ENCODE measurements at regions not wholly inside any gene's neighbourhood (a gene's known extent, or its start where the extent isn't known, plus 50 kb on each side); places are given as distances from the start of the nearest gene placed in this dataset.
"Not testable (repeated sequence)": the region's sequence is repeated elsewhere in the genome, so short reads cannot be mapped to it uniquely, and the experiment has no call there.

DNA sequence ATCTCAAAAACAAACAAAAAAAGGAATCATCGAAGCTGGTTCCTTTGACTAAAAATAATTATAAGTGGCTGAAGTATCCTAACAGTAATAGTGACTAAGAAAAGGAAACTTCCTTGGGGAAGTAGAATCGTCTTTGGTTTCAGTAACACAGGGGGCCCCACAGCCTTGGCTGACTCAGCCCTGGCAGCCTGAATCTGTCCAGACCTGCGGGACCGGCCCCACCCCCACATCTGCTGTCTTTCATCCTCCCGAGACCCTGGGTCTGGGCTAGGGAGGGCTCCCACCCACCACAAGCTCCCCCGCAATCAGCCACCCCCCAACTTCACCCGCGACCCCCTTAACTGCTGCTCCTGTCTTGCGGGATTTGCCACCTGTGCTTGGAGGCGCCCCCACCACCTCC, 1452.6 kb upstream of the ACVR2A start:
- no peak for DNase-seq (ENCODE audit: low read depth)

- DNase-seq (ENCODE audit: low read depth), result no peak
Measured at GRCh38 chr2:146388757-146389156, 1456.1 kb upstream of the ACVR2A start.

DNA sequence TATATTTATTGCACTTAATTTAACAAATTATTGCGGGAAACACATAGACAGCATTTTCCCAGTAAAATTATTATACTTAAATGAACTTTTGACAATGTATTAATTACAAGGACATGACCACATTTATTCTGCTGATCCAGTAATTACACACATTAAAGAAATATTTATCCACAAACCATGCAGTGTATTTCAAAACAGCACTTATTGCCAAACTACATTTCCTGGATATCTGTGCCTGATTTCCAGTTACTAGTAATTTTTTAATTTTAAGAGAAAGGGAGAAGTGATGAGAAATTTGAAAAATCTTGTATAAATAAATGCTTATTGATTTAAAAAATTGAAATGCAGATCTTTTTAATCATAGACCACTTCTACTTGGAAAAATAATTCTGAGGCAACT, 1458.7 kb upstream of the ACVR2A start:
- DNase-seq (ENCODE audit: low read depth), result no peak

DNA sequence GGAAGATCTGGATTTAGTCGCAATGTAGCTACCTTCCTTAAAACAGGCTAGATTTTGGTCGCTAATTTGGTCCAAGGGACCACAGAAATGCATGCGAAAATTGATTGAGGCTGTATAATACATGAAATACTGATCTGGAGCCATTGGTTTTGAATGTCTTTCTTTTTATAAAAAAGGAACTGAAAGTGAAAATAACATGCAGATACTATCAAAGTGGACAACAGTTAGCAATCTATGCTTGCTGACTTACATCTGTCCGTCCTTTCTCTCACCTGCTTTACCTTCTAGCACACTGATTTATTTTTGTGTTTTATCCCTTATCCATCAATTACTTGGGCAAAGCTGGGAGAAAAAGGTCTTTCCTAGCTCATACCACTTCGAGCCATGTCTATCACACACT, 1459.8 kb upstream of the ACVR2A start:
- no peak for DNase-seq (ENCODE audit: low read depth)

DNA sequence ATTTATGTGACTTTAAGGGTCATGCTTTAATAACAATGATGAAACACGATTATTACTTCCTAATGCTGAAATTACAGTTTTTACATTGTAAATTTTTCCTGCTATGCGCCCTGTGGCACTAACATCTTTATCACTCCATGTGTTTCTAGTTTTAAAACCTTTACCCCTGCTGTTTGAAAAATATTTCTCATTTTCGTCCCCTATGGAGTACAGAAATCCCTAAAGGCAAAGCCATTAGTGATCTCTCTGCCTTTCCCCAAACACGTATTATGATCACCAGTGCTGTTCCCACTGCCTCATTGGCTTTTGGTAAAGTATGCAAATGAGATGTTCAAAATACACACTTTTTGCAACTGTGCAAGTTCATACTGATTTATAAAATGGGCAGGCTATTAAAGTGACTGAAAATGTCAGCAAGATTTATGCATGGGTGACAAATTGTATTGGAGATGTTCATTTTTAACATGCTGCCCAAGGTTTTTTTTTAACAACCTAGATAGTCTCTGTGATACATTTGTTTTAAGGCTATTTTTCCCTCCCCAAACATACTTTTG, 1468.2 kb upstream of the ACVR2A start:
- no peak for DNase-seq (ENCODE audit: low read depth)

DNA sequence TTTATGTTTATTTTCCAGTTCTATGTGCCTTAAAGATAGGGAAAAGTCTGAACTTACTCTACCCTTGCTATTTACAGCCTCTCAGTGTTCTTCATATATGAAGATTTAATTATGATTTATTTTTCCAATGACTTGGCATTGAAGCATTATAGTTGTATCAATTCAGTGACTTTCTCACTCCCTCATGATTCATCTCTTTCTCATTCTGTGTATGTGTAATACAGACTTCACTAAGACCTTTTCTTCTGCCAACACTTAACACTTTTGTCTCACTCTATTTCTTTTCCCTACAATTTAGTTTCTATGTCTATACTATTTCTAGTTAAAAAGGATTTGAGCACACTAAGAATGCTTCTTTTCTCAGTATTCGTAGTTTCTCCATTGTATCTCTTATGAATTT, 1470.3 kb upstream of the ACVR2A start:
- no peak for DNase-seq (ENCODE audit: low read depth)

GRCh38 chr2:146371364-146371763, 1473.5 kb upstream of the ACVR2A start:
- not testable (repeated sequence) for DNase-seq (ENCODE audit: low read depth)

DNA sequence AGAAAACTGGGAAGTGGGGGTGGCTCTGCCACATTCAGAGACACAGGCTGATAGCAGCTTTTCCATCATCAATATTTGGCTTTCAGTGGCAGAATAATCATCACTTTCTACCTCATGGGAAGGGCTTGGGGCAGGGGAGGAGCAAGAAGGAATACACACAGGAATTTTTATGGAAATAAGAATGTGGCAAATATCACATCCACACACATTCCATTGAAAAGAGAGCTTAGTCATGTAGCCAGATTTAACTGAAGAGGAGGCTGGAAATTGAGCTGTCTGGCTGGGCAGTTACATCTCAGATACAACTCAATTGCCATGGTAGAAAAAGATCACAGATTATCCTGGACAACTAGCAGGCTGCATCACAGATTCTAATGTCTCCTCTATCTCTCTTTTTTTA, 1474.0 kb upstream of the ACVR2A start:
- DNase-seq (ENCODE audit: low read depth), result no peak

DNA sequence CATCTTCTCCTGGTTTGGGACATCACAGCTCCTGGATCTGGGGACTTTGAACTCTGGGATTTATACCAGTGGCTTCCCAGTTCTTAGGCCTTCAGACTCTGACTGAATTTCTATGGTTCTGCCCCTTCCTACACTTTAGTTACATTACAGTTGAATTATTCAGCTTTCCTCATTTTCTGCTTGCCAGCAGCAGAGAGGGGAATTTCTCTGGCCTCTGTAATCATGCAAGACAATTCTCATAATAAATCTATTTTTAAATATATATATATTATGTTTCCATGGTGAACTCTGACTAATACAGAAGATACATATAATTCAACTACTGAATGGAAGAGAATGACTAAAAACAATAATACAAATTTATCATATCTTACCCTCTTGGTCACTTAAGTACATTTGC, 1478.6 kb upstream of the ACVR2A start:
- no peak for DNase-seq (ENCODE audit: low read depth)

GRCh38 chr2:146365041-146365440, 1479.8 kb upstream of the ACVR2A start:
- no peak for DNase-seq (ENCODE audit: low read depth)

DNA sequence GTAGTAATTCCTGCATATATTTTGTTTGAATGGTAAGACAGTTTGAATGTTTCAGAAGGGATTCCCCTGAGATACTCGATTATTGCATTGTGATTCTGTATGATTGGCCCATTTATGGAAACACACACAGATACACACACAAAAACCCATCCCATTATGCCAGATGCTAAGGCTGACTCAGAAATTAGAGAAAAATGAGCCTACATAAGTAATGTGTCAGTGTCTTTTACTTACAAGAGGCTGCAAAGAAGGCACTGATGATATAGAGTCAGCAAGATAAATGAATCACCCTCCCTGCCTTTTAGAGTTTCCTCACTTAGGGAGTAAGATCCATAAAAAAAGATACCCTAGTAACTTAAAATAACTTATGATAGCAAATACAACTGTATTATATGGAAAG, 1481.1 kb upstream of the ACVR2A start:
- no peak for DNase-seq (ENCODE audit: low read depth)

DNA sequence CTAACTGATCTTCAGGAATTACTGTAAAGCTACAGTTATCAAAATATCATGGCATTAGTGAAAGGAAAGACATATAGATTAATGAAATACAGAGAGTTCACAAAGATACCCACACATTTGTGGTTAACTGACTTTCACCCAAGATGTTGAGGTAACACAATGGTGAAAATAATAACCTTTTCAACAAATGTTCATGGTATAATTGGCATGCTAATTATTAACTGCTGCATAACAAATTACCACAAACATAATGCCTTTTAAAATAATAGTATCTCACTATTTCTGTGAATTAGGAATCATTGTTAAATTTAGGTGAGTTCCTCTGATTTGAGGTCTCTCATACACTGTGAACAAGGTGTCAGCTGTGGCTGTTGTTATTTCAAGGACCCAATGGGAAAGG, 1493.1 kb upstream of the ACVR2A start:
- DNase-seq (ENCODE audit: low read depth), result no peak

DNA sequence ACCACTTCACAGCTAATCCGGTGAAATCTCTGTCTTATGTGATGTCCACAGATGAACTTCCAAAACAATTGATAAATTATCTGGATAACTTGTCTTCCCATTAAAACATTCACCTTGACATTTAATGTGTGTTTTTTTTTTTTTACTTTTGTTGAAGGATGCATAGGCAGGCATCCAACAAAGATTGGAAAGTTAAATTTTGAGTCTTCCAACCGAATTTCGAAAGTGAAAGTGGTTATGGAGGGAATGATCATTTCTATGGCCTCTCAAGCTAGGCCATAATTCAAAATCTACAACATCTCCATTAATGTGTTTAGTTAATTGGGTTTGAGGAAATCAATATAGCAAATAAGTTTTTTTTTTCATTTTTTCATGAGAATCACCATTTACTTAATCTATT, 1495.5 kb upstream of the ACVR2A start:
- no peak for DNase-seq (ENCODE audit: low read depth)

GRCh38 chr2:146324951-146325350, 1519.9 kb upstream of the ACVR2A start:
- no peak for DNase-seq (ENCODE audit: low read depth)

- DNase-seq (ENCODE audit: low read depth), result no peak
Measured at GRCh38 chr2:146323564-146323963, 1521.3 kb upstream of the ACVR2A start.

- DNase-seq (ENCODE audit: low read depth), result no peak
Measured at GRCh38 chr2:146321175-146321574, 1523.7 kb upstream of the ACVR2A start.

DNA sequence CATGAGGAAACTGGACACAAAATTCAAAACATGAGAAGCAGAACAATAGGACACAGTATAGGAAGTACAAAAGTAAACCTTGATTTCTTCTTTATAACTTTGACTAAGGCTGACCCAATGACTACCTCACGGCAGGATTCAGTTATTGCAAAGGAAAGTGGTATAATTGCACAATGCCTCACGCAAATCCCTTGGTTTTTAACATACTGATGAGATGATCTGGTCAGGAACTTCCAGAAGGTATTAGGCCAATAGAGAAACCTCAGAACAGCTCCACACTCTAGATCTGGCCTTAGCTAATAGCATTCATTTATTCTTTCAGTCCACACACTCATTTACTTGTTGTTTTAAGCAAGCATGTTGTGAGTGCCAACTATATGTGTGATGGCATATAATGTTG, 1526.9 kb upstream of the ACVR2A start:
- DNase-seq (ENCODE audit: low read depth), result no peak

DNA sequence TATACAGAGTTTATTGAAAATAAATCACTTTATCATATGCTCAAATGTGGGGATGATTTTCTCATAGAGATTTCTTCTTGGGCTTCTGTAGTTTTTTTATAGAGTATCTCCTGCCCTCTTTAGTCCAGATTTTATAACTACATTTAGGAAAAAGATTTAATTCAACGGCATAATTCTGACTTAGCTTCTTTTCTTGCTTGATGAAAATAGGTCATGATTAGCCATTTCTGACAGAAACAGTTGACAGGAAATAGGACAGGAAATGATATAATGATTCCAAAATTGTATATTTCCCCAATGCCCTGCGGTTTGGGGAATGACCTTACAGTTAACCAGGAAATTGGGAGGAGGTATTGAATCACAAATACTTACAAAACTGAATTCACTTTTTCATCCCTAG, 1531.9 kb upstream of the ACVR2A start:
- no peak for DNase-seq (ENCODE audit: low read depth)

DNA sequence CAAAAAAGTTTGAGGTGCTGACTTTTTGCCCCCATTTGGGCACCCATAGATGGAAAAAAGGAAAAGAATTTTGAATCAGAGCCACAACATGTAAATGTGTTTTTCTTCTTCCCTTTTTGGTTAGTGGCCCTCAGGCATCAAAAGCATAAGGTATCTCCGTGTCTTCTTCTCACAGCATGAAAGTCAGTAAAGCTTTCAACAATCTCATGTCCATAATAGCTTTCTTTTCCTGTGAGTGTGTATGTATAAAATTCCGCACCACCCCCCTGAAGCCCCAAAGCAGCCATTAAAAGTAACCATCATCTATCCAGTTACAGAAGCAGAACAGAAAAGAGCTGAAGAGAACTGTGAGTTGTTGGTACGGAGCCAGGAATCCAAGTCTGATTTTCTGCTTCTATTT, 1539.7 kb upstream of the ACVR2A start:
- DNase-seq (ENCODE audit: low read depth), result no peak

- DNase-seq (ENCODE audit: low read depth), result no peak
Measured at GRCh38 chr2:146301287-146301686, 1543.5 kb upstream of the ACVR2A start.

DNA sequence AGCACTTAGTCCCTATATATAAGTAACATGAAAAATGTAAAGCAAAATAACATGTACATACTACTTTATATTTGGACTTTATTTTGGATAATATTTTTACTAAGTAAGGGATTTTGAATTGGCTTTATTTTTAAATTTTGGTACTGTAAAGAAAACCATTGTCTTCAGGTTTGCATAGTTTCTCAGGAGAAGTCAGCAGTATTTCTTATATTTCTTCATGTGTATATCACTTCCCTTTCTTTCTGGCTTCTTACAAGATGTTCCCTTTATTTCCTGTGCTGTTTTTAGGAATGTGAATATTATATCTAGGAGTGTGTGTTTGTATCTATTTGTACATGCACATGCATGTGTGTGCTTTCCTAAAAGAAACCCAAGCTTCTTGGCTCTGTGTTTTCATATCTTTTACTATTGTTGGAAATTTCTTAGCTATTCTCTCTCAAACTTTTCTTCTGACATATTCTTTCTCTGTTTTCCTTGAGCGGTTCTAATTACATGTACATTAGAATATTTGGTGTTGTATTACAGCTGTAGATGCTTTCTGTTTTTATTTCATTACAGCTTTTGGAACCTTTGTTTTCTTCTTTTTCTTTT, 1549.7 kb upstream of the ACVR2A start:
- DNase-seq (ENCODE audit: low read depth), result no peak

DNA sequence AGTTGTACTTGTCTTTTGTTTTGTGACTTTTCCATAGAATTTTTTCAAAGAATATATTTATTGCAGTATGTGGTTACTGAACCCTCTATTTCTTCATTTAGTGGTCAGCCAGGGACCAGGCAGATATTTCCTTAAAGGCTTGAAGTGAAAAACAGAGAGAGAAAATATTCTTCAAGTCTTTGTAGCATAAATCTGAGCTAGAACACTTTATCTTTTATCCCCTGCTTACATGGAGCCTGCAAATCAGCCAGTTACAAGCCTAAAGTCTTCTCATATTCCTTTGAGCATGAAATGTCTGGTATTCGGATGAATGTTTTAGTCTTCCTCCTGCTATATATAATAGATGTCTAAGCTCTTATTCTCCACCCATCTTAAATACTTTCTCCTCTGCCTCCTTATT, 1557.5 kb upstream of the ACVR2A start:
- DNase-seq (ENCODE audit: low read depth), result no peak

GRCh38 chr2:146278881-146279280, 1565.9 kb upstream of the ACVR2A start:
- DNase-seq (ENCODE audit: low read depth), result no peak

DNA sequence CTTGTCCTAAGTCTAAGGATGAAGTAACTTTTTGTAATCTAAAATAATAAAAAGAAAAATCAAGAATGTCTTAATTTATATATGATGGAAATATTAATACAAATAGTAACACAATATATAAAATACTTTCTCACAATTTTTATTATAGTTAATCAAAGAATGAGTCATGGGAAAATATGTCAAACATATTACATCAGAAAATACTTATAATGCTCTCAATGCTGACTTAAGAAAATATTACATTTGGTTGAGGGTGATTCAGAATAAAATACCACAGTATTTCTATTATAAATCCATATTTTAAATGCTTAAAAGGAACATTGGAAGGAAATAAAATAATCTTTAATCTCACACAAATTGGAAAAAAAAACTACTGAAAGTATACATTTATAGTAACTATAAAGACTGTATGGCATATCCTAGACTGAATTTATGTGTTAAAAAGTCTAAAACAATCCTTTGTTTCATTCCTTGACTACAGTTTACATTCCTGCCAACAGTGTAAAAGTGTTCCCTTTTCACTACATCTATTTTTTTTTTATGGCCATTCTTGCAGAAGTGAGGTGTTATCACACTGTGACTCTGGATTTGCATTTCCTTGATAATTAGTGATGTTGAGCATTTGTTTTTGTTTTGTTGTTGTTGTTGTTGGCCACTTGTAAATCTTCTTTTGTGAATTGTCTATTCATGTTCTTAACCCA, 1573.5 kb upstream of the ACVR2A start:
- no peak for DNase-seq (ENCODE audit: low read depth)
